ENCODE measurements at regions not wholly inside any gene's neighbourhood (a gene's known extent, or its start where the extent isn't known, plus 50 kb on each side); places are given as distances from the start of the nearest gene placed in this dataset.

DNA sequence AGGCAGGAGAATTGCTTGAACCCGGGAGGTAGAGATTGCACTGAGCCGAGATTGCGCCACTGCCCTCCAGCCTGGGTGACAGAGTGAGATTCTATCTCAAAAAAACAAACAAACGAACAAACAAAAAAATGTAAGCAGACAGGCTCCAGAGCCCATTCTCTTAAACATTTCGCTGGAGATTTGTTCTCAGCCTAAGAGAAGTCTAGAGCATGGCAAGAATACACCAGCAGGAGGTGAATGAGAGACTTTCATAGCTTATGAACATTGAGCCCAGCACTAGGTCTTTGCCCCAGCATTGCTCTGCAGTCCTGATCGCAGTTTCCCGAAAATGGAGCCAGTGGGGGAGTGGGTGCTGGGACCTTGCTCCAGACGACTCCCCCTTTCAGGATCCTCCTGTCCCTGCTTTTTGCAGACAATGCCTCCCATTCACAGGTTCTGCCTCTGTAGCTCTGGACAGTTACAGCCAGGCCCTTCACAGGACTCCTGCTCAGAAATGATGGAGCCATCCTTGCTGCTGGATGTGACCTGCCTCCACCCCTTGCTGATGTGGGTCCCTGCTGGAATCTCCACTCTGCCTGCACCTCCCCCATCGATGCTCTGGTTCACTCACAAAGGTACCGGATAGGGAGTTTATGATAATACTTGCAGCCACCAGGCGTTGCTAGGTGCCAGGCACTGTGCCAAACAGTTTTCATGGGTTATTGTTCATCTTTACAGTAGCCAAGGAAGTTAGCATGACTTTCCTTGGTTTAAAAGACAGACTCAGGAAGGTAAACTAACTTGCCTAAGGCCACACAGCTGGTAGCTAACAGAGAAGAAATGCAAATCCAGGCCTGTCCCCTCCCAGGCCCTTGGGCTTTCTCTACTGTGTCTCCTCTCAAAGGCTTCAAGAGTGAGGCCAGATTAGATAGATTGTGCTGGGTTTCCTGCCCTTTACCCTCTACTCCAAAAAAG is 329.7 kb upstream of the TLE3 start:
- peaks cover 0 to 13% (median 0%) of the 10 kb centered on the region in 12 donors for H3K9me3 ChIP-seq
- no peaks in the 10 kb centered on the region for H3K36me3 ChIP-seq
- intact Hi-C loops (cut with DNase I) = no loop called here
- peaks cover 0 to 14% (median 0%) of the 10 kb centered on the region in 9 donors for H3K27me3 ChIP-seq
- TF ChIP-seq, protein P1, sequence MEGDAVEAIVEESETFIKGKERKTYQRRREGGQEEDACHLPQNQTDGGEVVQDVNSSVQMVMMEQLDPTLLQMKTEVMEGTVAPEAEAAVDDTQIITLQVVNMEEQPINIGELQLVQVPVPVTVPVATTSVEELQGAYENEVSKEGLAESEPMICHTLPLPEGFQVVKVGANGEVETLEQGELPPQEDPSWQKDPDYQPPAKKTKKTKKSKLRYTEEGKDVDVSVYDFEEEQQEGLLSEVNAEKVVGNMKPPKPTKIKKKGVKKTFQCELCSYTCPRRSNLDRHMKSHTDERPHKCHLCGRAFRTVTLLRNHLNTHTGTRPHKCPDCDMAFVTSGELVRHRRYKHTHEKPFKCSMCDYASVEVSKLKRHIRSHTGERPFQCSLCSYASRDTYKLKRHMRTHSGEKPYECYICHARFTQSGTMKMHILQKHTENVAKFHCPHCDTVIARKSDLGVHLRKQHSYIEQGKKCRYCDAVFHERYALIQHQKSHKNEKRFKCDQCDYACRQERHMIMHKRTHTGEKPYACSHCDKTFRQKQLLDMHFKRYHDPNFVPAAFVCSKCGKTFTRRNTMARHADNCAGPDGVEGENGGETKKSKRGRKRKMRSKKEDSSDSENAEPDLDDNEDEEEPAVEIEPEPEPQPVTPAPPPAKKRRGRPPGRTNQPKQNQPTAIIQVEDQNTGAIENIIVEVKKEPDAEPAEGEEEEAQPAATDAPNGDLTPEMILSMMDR (IDR thresholded peaks at IDR 0.05) = no peak
- no peak for TF ChIP-seq POLR2A (IDR thresholded peaks at IDR 0.05)
- no peak for DNase-seq
- H3K4me3 ChIP-seq = no peak overlapping the region
- ATAC-seq = no peak
- WGBS, 4 donors = 77 to 80% (median 78%) methylated on average over 11 of the region's 11 CpGs
- H3K27ac ChIP-seq = no peak overlapping the region
- no peaks in the 10 kb centered on the region for H3K4me1 ChIP-seq

DNA sequence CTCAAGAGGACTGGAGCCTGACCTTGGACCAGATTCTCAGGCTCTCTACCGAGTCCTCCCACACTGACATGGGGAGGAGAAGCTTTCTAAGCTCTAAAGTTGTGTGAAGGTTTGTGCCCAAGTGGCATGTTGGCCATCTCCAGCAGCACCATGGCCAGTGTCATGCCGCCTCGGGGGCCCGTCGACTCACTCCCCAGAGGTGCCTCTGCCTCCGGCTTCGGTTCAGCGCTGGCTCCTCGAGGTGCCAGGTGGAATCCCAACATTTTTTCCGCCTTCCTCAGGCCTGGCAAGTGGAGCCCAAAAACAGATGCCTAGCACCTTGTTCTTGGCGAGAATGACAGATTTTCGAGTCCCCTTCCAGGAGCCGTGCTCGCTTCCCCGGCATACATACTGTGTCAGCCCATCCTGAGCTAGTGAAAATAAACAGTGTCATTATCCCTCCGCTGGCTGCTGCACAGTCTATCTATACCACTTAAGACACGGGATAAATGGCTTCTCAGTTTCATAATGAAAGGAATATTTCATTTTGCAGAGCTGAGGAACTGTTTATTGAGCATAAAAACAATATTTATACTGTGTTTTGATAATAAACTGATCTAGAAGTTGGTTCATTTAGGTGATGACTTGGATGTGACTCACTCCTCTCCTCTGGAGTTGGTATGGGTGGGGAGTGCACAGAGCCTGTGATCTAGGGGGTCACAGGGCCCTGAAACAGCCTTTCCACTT is 328.5 kb upstream of the TLE3 start:
- no peak for ATAC-seq
- DNase-seq = no peak
- H3K4me3 ChIP-seq = no peak overlapping the region
- H3K27me3 ChIP-seq = peaks cover 0 to 14% (median 0%) of the 10 kb centered on the region in 9 donors
- TF ChIP-seq POLR2A (IDR thresholded peaks at IDR 0.05) = no peak
- TF ChIP-seq, protein P1 (IDR thresholded peaks at IDR 0.05) = no peak
- H3K27ac ChIP-seq = no peak overlapping the region
- peaks cover 0 to 13% (median 0%) of the 10 kb centered on the region in 12 donors for H3K9me3 ChIP-seq
- WGBS, 4 donors = 91 to 92% (median 91%) methylated on average over 17 of the region's 17 CpGs
- intact Hi-C loops (cut with DNase I) = no loop called here
- no peaks in the 10 kb centered on the region for H3K36me3 ChIP-seq
- no peaks in the 10 kb centered on the region for H3K4me1 ChIP-seq

GRCh38 chr15:70424937-70425411 is 327.3 kb upstream of the TLE3 start:
- Histone ChIP-seq H3K27ac (no peak overlapping the region), H3K4me1 (no peaks in the 10 kb centered on the region), H3K36me3 (no peaks in the 10 kb centered on the region), H3K27me3 (peaks cover 0 to 26% (median 0%) of the 10 kb centered on the region in 9 donors), H3K4me3 (no peak overlapping the region), H3K9me3 (peaks cover 0 to 13% (median 0%) of the 10 kb centered on the region in 12 donors)
- ATAC-seq (no peak), DNase-seq (no peak)
- 62 to 74% (median 70%) methylated on average over 4 of the region's 4 CpGs for WGBS, 4 donors
- intact Hi-C loops (cut with DNase I) = no loop called here
- TF ChIP-seq POLR2A (IDR thresholded peaks at IDR 0.05) = no peak
- TF ChIP-seq, protein P1 (IDR thresholded peaks at IDR 0.05) = no peak

DNA sequence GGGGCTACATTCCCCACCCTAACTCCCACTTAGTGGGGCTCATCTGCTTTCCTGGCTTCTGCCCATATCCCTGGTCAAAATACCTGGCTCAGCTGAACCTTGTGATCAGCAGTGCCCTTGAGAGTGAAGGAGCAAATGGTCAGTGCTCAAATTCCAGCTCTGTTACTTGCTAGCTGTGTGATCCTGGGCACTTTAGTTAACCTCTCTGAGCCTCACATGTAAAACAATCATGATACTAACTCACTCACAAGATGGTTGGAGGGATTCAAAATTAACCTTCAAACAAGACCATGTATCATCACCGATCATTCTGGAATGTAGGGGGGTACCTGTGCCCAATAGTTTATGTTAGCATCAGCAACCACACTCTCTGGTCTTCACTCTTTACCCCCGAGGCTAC is 325.6 kb upstream of the TLE3 start:
- no peaks in the 10 kb centered on the region for H3K4me1 ChIP-seq
- H3K9me3 ChIP-seq = peaks cover 0 to 4% (median 0%) of the 10 kb centered on the region in 12 donors
- TF ChIP-seq, protein P1 (IDR thresholded peaks at IDR 0.05) = no peak
- TF ChIP-seq POLR2A (IDR thresholded peaks at IDR 0.05) = no peak
- WGBS, 4 donors = 74 to 85% (median 83%) methylated on average over 2 of the region's 2 CpGs
- DNase-seq = no peak
- no peak overlapping the region for H3K4me3 ChIP-seq
- no peaks in the 10 kb centered on the region for H3K36me3 ChIP-seq
- intact Hi-C loops (cut with DNase I) = loop anchor here in 1 of 10 donors (2.0 kb wide), 1 partner anchor 50 kb away; no protein-coding TSS in a partner anchor
- ATAC-seq = no peak
- H3K27me3 ChIP-seq = peaks cover 0 to 39% (median 2%) of the 10 kb centered on the region in 9 donors
- H3K27ac ChIP-seq = no peak overlapping the region

All from heart left ventricle (tissue), 16 donors.